ENCODE measurements at regions not wholly inside any gene's neighbourhood (a gene's known extent, or its start where the extent isn't known, plus 50 kb on each side); places are given as distances from the start of the nearest gene placed in this dataset.

- no peak for TF ChIP-seq E2F1 (CRISPR knock-in tag; IDR thresholded peaks at IDR 0.05)
- no peak for TF ChIP-seq PRDM4 (CRISPR knock-in tag; IDR thresholded peaks at IDR 0.05; ENCODE audit: borderline replicate concordance)
- TF ChIP-seq ZMYM4 (CRISPR knock-in tag; IDR thresholded peaks at IDR 0.05), result no peak; the same call in 1 of the 2 replicates
- TF ChIP-seq DBP (CRISPR knock-in tag; IDR thresholded peaks at IDR 0.05; ENCODE audit: not compliant biosample characterization), result no peak
- TF ChIP-seq ZNF646 (CRISPR knock-in tag; IDR thresholded peaks at IDR 0.05), result no peak
- TF ChIP-seq MIER2 (CRISPR knock-in tag; IDR thresholded peaks at IDR 0.05), result 0 out of 2 replicates have a peak, but pooled peaks have one; percentile 20
- TF ChIP-seq ZFP90 (CRISPR knock-in tag; IDR thresholded peaks at IDR 0.05; ENCODE audit: borderline replicate concordance), result 0 out of 2 replicates have a peak, but pooled peaks have one; percentile 57
- TF ChIP-seq PRDM10 (CRISPR knock-in tag; IDR thresholded peaks at IDR 0.05; ENCODE audit: low read depth), result no peak
- no peak for TF ChIP-seq ZSCAN5A (CRISPR knock-in tag; IDR thresholded peaks at IDR 0.05; ENCODE audit: borderline replicate concordance)
- no peak for TF ChIP-seq ZNF772 (CRISPR knock-in tag; IDR thresholded peaks at IDR 0.05)
- TF ChIP-seq CBX1 (IDR thresholded peaks at IDR 0.05; ENCODE audit: low read depth), result no peak
Measured at GRCh38 chr6:144647971-144648651, 363.0 kb downstream of the UTRN start (continued).

All from HepG2 (cell line).